ENCODE measurements at regions not wholly inside any gene's neighbourhood (a gene's known extent, or its start where the extent isn't known, plus 50 kb on each side); places are given as distances from the start of the nearest gene placed in this dataset.
"Not testable (repeated sequence)": the region's sequence is repeated elsewhere in the genome, so short reads cannot be mapped to it uniquely, and the experiment has no call there.

DNA sequence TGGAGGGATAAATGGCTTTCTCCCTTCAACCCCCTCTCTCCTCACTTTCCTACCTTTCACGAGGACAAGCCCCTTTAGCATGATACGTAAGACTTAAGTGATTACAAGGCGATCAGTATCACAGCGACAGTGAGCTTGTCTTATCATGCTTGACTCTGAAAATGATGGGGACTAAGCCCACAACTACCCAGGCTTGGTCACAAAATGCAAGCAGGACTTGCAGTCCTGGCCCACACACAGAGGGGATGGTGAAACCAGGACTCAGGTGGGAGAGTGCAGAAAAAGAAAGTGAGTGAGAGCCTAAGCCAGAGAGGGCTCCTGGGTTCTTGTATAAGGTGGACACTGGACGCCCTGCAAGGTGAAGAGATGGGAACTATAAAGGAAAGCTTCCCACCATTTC is 95.7 kb upstream of the ARL4C start:
- DNase-seq: no peak

DNA sequence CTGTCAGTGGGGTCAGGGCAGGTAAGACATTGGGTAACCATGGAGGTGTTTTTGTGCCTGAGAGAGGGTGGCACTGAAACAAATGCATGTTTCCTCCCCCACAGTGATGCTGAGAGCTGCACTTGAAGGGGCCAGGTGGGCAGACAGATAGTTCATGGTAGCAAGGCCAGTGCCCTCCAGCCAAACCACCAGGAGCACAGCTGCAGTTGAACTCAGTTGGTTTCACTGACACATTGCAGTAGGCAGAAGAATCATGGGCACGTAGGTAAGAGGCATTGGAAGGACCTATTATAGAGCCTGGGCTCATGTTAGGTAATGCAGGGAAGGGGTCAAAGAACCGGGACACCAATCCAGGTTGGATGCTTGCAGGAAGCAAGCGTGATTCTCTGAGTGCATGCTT is 93.2 kb upstream of the ARL4C start:
- no peak for DNase-seq

DNA sequence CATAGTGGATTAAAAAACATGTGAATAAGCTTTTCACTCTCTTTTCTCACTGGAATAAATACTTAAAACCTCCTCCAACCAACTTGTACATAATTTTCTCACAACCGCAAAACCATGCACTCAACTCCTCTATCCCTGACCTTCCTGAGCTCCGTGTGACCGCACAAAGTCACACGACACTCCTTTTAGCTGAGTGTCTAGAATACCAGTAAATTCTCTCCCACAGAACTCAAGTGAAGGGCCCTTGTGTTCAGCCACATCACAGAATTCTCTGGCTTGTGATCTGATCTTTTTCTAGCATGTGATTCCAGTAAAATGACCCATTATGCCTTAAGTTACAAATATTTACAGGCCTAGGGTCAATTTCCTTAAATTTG is 91.2 kb upstream of the ARL4C start:
- DNase-seq: no peak

DNA sequence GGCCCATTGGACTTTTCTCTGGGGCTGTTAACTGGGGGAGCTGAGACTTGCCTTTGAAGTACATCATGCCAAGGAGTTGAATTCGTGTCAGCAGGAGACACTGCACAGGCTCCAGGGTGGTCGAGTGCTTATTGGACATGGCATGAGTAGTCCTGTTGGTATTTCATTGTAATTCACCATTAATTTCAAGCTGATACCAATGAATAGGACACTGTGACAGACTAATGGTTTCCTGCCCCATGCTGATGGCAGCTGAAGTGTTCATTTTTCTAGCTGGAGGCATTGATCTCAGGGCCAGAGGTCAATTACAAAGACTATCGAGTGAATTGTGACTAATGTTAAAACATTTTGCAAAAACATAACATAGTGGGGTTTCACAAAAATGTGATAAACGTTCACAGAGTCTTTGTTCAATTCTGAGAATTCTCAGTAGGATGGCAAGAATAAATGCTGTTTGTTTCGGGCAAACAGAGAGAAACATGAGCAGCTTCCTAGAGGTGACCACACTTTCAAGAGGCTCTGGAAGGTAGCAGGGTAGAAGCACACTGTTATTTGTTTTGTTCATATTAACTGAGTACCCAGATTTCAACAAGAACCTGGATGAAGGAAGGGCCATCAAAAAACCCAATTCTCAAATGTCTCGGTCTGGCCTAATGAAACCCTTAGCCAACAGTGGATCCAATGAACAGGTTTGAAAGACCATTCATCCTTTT is 90.6 kb upstream of the ARL4C start:
- DNase-seq: no peak

DNA sequence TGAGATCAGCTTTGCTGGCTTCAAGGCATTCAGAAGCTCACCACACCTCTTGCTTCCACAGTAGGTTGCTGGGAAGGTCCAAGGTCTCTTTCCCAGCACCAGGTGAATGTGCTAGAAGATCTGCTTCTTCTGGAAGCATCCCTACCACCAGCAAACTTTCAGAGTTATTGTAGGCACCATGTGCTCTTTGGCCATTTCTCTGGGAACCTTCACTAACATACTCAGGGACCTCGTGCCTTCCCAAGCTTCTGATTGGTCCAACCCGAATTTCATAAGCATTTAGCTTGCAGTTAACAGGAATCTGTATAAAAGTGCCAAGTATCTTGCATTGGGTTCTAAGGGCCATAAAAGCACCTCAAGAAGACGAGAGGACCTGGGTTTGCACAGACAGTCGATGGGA is 86.5 kb upstream of the ARL4C start:
- DNase-seq: no peak

DNA sequence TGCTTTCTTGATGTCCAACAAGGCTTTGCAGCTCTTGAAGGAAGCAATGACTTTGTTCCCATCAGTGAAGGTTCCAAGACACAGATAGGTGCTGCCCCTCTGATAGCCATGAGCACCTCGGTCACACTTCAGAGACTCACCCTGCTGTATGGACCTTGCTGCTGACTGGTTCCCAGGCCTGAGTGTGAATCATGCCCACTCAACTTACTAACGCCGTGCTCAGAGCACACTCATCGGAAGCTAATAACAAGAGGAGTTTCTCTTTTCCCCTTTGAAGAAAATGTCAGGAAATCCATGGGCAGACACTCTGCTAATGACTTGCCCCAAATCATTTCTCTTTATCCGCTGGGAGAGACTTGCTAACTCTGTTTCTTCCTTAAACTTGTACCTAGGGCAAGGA is 83.8 kb upstream of the ARL4C start:
- DNase-seq: no peak

DNA sequence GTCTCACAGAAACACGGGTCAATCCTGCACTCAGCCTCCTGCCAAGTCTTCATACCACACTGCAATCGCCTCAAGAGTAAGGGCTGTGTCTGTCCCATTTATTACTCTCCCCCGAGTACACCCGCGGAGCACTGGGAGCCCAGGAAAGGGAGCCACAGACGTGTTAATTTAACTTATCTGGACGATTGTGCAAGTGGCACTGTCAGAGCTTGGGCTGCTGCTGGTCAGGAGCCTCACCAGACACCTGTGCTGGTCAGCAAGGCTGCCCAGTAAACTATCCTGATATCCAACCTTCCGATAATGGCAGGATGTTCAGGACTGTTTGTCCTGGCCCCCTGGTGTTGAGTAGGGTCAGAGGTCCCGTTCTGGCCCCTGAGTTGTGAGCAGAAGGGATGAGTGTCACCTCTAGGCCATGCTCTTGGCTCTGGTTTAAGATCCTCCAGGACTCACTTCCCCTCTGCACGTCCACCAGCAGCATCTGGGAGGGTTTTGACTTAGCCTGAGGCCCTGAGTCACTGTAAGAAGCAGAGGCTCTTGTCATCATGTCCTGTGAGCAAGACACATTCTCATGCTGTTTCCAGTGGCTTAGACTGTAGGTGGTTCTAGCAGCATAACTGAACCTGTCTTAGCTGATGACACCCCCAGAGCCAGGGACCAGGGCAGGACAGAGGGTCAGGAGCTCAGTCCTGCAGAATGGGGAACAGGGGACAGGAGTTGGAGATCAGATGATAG is 82.5 kb upstream of the ARL4C start:
- peak in 1 of 3 donors; percentile 2 for DNase-seq

DNA sequence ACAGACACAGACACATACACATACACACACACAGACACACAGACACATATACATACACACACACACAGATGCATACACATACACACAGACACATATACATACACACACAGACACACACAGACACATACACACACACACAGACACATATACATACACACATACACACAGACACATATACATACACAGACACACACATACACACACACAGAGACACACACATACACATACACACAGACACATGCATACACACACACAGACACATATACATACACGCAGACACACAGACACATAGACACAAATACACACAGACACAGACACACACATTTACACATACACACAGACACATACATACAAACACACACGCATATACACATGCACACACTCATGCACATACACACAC is 81.5 kb upstream of the ARL4C start:
- DNase-seq: no peak

DNA sequence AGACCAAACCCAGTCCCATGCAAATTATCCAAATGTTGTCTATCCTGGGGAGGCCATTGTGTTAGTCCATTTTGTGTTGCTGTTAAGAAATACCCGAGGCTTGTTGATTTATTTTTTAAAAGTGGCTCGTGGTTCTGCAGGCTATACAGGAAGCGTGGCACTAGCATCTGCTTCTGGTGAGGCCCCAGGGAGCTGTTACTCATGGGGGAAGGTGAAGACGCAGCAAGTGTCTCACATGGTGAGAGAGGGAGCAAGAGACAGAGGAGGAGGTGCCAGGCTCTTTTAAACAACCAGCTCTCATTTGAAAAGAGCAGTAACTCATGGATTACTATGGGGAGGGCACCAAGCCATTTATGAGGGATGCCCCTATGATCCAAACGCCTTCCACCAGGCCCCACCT is 80.3 kb upstream of the ARL4C start:
- DNase-seq: no peak

DNA sequence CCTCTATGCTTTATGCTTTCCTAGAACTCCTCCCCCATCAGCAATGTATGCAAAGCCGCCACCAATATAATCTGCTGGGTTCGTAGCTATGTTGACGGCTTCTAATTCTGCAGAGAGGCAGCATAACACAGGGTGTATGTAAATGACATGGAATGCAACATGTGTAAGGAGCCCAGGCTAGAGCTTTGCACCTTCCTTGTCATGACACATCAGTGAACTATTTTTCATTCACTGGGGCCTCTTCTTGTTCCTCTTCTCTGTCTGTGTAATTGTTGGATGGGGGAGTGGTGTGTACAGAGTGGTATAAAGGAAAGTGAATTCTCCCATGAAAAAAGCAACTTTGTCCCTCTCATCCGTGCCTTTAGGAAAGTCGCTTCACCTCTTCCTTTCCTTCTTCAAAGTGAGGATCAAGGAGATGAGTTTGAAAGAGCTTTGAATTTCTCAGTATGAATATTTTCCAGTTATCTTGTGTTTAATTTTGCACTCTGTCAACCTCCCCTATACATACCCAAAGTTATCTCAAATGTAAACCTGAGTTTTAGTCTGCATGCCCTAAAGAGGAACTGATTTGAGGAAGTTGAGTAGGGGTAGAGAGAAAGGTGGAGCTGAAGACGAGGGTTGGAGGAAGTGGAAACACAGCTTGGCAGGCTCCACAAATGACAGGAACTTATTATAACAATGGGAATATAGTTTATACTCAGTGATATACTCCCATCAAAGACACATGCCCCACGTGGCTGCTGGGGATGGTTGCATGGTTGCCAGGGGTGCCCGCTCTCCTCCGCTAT is 74.9 kb upstream of the ARL4C start:
- DNase-seq: peak; percentile 23 to 35 (median 33)

DNA sequence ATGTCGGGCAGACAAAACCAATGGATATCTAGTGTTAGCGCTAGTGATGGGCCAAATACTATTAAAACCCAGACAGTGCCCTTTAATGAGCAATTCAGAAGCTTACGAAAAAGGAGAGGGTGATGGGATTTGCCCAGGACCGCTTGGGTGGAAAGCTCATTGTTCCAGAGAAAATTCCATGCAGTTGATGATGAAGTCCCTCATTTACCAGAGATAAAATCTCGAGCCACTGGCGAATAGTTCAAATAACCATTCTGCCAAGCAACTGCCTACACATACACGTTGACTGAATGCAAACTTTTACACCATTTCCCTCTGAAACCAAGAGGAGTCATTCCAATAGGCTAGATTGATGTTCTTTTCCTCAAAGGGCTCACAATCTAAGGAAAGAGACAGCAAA is 73.6 kb upstream of the ARL4C start:
- no peak for DNase-seq

DNA sequence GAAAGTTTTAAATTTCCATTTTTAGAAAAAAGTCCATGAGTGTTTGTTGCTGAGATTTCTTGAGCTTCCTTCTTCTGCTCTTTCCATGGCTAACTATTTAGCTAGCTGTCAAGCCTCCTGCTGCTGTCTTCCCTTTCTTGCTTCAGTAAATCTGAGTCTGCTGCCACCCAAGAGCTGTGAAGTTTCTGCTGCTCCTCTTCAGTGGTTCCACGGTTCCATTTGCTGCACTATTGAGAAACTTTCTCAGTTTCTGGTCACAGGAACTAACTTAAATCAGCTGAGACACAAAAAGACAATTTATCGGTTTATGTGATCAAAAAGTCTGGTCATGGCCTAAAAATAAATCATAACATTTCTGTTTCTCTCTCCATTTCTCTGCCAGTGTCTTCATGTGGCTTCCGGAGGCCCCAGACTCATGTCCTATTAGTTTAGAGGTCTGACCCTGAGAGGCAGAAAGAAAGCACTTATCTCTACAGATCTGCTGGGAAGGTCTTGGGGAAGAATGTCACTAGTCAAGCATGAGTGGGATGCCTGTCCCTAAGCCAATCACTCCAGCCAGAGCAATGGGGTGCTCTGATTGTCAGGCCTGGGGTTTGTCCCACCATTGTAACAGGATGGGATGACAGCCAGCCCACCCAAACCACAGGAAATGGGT is 73.0 kb upstream of the ARL4C start:
- no peak for DNase-seq

DNA sequence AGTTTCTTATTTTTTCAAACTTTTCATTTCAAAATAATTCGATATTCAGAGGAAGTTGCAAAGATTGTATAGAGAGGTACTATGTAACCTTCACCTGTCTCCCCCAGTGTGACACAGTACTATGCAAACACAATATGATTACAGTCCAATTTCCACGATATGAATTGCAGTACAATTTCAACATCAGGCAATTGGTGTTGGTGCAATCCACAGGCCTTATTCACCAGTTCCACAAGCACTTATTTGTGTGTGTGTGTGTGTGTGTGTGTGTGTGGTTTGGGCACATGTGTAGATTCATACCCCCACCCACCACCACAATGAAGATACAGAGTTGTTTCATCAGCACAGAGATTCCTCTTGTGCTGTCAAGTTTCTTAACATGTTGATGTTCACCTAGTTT is 69.7 kb upstream of the ARL4C start:
- DNase-seq: no peak

DNA sequence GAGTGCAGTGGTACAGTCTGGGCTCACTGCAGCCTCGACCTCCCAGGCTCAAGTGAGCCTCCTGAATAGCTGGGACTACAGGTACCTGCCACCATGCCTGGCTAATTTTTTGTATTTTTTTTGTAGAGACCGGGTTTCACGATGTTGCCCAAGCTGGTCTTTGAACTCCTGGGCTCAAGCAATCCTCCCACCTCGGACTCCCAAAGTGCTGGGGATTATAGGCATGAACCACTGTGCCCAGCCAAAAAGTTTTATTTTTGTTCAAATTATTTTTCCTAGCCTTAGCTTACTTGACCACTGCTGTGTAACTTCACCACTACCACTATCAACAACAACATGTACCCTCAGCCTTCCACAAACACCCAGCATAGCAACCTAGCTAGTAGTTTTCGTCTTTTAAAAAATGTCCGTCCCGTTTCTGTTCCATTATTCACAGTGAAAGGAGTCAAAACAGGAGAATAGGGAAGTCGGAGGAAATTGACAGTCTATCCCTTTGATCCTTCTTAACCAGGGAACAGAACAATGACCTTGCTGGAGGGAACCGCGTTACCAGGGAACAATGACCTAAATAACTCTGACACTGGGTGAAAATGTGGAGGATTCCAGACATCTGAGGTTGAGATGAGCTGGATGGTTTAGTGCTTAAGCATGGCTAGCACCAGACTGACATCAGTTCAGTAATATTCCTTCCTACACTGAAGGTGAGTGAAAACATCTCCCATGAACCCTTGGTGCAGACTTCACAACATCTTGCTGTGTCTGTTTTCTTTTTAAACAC is 69.2 kb upstream of the ARL4C start:
- DNase-seq: no peak

DNA sequence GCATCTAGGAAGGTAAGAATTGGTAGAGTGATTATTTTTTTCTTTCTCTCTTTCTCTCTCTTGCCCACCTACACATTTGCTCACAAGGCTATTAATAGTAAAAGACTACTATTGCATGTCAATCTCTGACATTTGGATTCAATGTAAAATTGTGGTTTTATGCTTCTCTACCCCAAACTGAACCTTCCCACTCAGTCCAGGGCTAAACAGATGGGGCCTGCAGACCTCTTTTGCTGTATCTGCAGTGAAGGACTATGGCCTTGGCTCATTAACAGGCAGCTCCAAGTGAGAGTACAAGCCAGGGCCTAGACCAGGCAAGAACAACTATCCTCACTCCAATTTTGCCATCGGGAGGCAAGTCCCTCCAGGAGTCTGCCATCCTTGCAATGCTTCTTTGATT is 68.3 kb upstream of the ARL4C start:
- no peak for DNase-seq

DNA sequence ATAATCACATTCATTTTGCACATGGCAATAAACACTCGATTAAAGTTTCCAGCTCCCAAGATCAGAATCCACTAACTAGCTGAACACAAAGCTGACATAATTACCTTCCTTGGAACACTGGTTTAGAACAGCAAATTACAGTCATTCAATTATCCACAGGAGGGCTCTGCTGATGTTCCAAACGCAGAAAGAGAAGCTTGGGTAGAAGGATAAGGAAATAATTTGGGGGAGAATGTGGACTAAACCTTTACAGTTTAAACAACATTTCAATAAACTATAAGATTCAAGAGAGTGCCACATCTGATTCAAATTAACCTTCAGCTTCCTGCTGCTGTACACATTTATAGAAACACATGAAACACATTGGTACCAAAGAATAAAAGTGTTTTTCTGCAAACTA is 67.8 kb upstream of the ARL4C start:
- DNase-seq: no peak

DNA sequence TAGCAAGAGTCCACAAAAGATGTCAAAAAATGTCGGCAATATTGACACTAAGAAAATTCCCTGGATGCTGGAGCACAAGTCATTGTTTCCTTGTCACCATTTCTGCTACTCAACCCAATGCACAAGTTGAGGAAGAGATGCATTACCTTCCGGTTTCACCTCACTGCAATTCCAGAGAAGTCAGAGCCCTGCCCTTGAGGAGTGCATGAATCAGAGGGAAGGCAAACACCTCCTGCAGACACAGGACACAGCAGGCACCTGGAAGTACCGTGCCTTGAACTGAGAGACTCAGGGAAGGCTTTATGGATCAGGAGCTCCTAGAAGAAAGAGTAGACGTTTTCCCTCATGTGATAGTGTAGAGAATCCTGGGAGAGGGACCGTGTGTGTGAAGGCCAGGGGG is 62.7 kb upstream of the ARL4C start:
- no peak for DNase-seq

DNA sequence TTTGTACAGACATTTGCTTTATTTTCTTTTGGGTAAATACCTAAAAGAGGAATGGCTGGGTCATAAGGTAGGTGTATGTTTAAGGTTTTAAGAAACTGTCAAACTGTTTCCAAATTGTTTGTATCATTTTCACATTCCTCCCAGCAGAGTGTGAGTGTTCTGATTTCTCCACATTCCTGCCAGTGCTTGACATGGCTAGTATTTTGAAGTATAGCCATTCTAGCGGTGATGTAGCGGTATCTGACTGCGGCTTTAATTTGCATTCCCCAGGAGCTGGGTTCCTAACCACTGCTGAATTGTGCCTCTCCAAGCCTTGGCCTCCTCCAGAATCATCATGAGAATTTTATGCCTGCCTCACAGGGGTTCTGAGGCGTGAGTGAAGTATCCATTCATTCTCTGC is 61.8 kb upstream of the ARL4C start:
- no peak for DNase-seq

DNA sequence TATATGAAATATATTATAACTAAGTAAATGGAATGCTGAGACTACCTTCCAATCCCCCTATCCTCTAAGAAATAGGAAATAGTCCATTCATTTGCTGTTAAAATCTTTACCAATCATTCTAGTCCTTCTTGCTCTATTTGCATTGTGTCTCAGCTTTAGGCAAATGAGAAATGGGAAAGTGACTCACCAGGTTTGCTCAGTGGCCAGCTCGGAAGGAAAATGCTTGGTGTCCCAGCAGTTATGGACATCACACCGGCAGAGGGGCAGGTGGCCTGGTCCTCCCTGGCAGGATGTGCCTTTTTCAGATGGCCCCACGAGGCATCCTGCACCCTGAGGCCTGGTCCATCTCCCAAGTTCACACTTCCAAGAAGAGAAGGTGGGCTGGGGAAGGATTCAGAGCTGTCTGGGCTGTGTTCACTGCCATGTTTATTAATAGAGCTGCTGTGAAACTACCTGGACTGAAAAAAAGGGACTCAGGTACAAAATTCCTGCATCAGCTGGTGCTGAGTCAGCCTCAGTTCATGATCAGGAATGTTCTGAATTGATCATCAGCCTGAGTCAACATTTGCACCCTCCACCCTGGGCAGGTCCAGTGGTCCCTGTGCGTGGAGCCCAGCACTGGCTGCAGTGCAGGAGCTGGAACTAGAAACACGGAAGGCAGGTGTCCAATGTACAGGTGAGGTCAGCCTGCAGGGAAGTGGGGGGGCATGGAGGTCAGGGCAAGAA is 60.1 kb upstream of the ARL4C start:
- DNase-seq: no peak

DNA sequence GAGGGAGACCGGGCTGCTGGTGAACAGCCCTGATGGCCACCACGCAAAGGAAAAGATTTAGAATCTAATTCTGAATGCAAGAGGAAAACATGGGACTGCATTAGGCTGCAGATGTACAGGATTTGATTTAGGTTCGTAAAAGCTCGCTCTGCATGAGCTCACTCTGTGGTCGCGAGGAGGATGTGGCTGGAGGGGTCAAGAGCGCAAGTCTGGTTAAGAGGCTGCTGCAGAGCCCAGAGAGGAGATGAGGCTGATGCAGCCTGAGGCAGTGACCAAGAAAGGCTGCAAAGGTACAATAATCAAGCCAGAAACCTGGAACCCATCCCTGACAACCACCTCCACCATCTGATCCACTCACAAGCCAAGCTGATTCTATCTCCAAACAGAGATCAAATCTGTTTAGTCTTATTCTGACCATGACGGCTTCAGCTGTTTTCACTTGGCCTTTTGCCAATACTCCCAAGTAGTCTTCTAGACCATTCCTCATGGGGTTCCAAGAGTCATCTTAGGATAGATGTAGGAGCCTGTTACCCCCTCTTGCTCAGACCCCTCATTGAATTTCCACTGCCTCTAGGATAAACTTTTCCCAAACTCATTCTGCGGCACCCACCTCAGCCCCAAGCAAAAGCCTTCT is 58.9 kb upstream of the ARL4C start:
- no peak for DNase-seq

DNA sequence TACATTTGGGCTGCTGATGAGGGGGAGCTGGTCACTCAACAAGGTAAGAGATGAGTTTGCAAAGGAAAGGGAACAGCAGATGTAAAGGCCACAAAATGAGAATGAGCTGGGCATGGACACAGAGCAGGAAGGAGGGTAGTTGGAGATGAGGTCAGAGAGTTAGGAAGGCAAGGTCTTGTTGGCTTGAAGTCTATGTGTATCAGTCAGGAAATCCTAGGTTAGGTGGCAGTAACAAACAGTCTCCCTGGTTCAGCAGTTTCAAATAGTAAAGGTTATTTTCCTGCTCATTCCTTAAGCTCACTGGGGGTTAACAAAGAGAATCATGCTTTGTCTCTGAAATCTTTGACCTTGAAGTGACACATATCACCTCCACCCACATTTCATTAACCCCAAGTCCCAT is 58.3 kb upstream of the ARL4C start:
- DNase-seq: no peak

DNA sequence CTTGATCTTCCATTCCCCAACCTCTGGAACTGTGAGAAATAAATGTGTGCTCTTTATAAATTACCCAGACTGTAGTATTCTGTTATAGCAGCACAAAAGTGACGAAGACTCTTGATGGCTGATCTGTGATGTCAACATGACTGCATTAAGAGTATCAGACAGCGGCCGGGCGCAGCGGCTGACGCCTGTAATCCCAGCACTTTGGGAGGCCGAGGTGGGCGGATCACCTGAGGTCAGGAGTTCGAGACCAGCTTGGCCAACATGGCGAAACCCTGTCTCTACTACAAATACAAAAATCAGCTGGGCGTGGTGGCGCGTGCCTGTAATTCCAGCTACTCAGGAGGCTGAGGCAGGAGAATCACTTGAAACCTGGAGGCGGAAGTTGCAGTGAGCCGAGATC is 56.3 kb upstream of the ARL4C start:
- DNase-seq: not testable (repeated sequence)

Data from suppressor macrophage treated with lipopolysaccharide for 1 hour (primary cell).